NCI-H128 (cell line): ENCODE measurements at regions not wholly inside any gene's neighbourhood (a gene's known extent, or its start where the extent isn't known, plus 50 kb on each side); places are given as distances from the start of the nearest gene placed in this dataset.
"Not testable (repeated sequence)": the region's sequence is repeated elsewhere in the genome, so short reads cannot be mapped to it uniquely, and the experiment has no call there.

Source experiments
- DNase-seq: peaks from one replicate; lab custom pipeline; 2025; ENCODE audit not compliant: unreplicated experiment; lab: John Stamatoyannopoulos, UW

GRCh38 chr19:28351321-28351720, 861.6 kb downstream of the UQCRFS1 start:
- not testable (repeated sequence) for DNase-seq

GRCh38 chr19:28350673-28351072, 862.3 kb downstream of the UQCRFS1 start:
- DNase-seq: no peak

GRCh38 chr19:28350037-28350436, 862.9 kb downstream of the UQCRFS1 start:
- DNase-seq: no peak

GRCh38 chr19:28349604-28350003, 863.3 kb downstream of the UQCRFS1 start:
- DNase-seq: no peak

- DNase-seq: no peak
These were observed 867.1 kb downstream of the UQCRFS1 start for GRCh38 chr19:28345811-28346210.

GRCh38 chr19:28341810-28342350, 871.1 kb downstream of the UQCRFS1 start:
- DNase-seq: no peak

GRCh38 chr19:28334419-28334818, 878.5 kb downstream of the UQCRFS1 start:
- no peak for DNase-seq

GRCh38 chr19:28333909-28334308, 879.0 kb downstream of the UQCRFS1 start:
- no peak for DNase-seq

- no peak for DNase-seq
These were observed 880.1 kb downstream of the UQCRFS1 start for GRCh38 chr19:28332886-28333285.

GRCh38 chr19:28332351-28332750, 880.6 kb downstream of the UQCRFS1 start:
- DNase-seq: no peak

GRCh38 chr19:28331596-28331995, 881.4 kb downstream of the UQCRFS1 start:
- no peak for DNase-seq

GRCh38 chr19:28330831-28331230, 882.1 kb downstream of the UQCRFS1 start:
- DNase-seq: no peak

- no peak for DNase-seq
These were observed 883.5 kb downstream of the UQCRFS1 start for GRCh38 chr19:28329429-28329828.

- DNase-seq: no peak
These were observed 885.0 kb downstream of the UQCRFS1 start for GRCh38 chr19:28327905-28328304.

- DNase-seq: no peak
These were observed 886.2 kb downstream of the UQCRFS1 start for GRCh38 chr19:28326746-28327145.

- DNase-seq: no peak
These were observed 888.5 kb downstream of the UQCRFS1 start for GRCh38 chr19:28324275-28325060.

- DNase-seq: no peak
These were observed 890.0 kb downstream of the UQCRFS1 start for GRCh38 chr19:28322945-28323344.

- DNase-seq: no peak
These were observed 890.5 kb downstream of the UQCRFS1 start for GRCh38 chr19:28322491-28322890.

GRCh38 chr19:28319918-28320317, 893.0 kb downstream of the UQCRFS1 start:
- DNase-seq: no peak

GRCh38 chr19:28319227-28319626, 893.7 kb downstream of the UQCRFS1 start:
- no peak for DNase-seq

GRCh38 chr19:28318469-28319179, 894.3 kb downstream of the UQCRFS1 start:
- DNase-seq: no peak

- DNase-seq: no peak
These were observed 896.5 kb downstream of the UQCRFS1 start for GRCh38 chr19:28316464-28316863.
